SK-N-SH (cell line): ENCODE measurements at regions not wholly inside any gene's neighbourhood (a gene's known extent, or its start where the extent isn't known, plus 50 kb on each side); places are given as distances from the start of the nearest gene placed in this dataset.

Experiments used
- CTCF ChIA-PET: fragments of 300-600, 350-600 bp; formaldehyde crosslinking; extraction: SDS; loops from one replicate; lab custom pipeline; 2021; lab: Yijun Ruan, JAX
- POLR2A ChIA-PET: fragments of 350-600 bp; sonication (Branson Sonifier 250); formaldehyde crosslinking; extraction: SDS; loops from one replicate; lab custom pipeline; 2020; ENCODE audit warnings: antibody characterized with exemption, inconsistent platforms; lab: Yijun Ruan, JAX
- DNase-seq: peaks from one replicate; pipeline ENCODE4 v3.0.0; 2012
- H2AFZ ChIP-seq: fragments of 200-600 bp; sonication (generic); 2 replicates; pipeline ENCODE4 v1.8.1; 2016; ENCODE audit warnings: antibody characterized with exemption, mild to moderate bottlenecking, low read depth
- H3F3A ChIP-seq: fragments of 200-600 bp; sonication (generic); replicated peaks from 2 replicates; pipeline ENCODE3; 2016; ENCODE audit warnings: antibody characterized with exemption, mild to moderate bottlenecking; ENCODE audit not compliant: insufficient read depth
- H3K27ac ChIP-seq, 2 experiments: fragments of 200-500 bp in 1 of 2; fragments of 200-600 bp in 1 of 2; sonication (Bioruptor generic) in 1 of 2; sonication (generic), shearing (Covaris generic) in 1 of 2; 2 replicates each; pipeline versions ENCODE4 v1.5.1 to v1.6.1; 2014 to 2016; ENCODE audit warnings: low read depth in 2 of 2, inconsistent platforms in 1 of 2, low read length in 1 of 2, mild to moderate bottlenecking in 1 of 2, mixed read lengths in 1 of 2
- H3K27me3 ChIP-seq: fragments of 200-600 bp; sonication (generic), shearing (Covaris generic); 2 replicates; pipeline ENCODE4 v1.6.1; 2016; ENCODE audit warnings: mixed run types; ENCODE audit not compliant: insufficient read depth
- H3K36me3 ChIP-seq, 2 experiments: fragments of 200-500 bp in 1 of 2; fragments of 200-600 bp in 1 of 2; sonication (Bioruptor generic) in 1 of 2; sonication (generic) in 1 of 2; replicated peaks in 1 of 2; 2 replicates each; pipeline versions ENCODE3 to v1.5.1; 2014 to 2016; ENCODE audit warnings: low read length in 1 of 2, mild to moderate bottlenecking in 1 of 2; ENCODE audit not compliant: insufficient read depth in 2 of 2, control insufficient read depth in 1 of 2
- H3K4me1 ChIP-seq, 2 experiments: fragments of 200-500 bp in 1 of 2; fragments of 200-600 bp in 1 of 2; sonication (Bioruptor generic) in 1 of 2; sonication (generic), shearing (Covaris generic) in 1 of 2; 2 replicates each; pipeline versions ENCODE4 v1.5.1 to v1.6.1; 2014 to 2016; ENCODE audit warnings: low read depth in 1 of 2, low read length in 1 of 2, mixed run types in 1 of 2; ENCODE audit not compliant: insufficient read depth in 2 of 2, control insufficient read depth in 1 of 2
- H3K4me2 ChIP-seq: fragments of 200-600 bp; sonication (generic), shearing (Covaris generic); 2 replicates; pipeline ENCODE4 v1.6.1; 2017; ENCODE audit warnings: mixed run types
- H3K4me3 ChIP-seq, 2 experiments: fragments of 200-500 bp in 1 of 2; fragments of 200-600 bp in 1 of 2; sonication (Bioruptor generic) in 1 of 2; sonication (generic), shearing (Covaris generic) in 1 of 2; 2 replicates each; pipeline versions ENCODE4 v1.5.1 to v1.8.1; 2014 to 2016; ENCODE audit warnings: low read depth in 2 of 2, inconsistent platforms in 1 of 2, low read length in 1 of 2, mild to moderate bottlenecking in 1 of 2, mixed read lengths in 1 of 2, moderate library complexity in 1 of 2
- H3K79me2 ChIP-seq: fragments of 200-600 bp; sonication (generic); 2 replicates; pipeline ENCODE4 v1.8.1; 2017; ENCODE audit warnings: mild to moderate bottlenecking; ENCODE audit not compliant: insufficient read depth
- H3K9ac ChIP-seq: fragments of 200-600 bp; sonication (generic); 2 replicates; pipeline ENCODE4 v1.6.1; 2017; ENCODE audit warnings: mixed run types
- H3K9me2 ChIP-seq: fragments of 200-600 bp; sonication (generic); 2 replicates; pipeline ENCODE4 v1.6.1; 2017; ENCODE audit warnings: mixed run types
- H3K9me3 ChIP-seq: fragments of 200-600 bp; sonication (generic); 2 replicates; pipeline ENCODE4 v1.6.1; 2017; ENCODE audit warnings: mixed run types, mild to moderate bottlenecking, moderate library complexity
- H4K20me1 ChIP-seq: fragments of 200-600 bp; sonication (generic); 2 replicates; pipeline ENCODE4 v1.6.1; 2017; ENCODE audit warnings: mild to moderate bottlenecking, mixed run types; ENCODE audit not compliant: insufficient read depth
- CHD2 ChIP-seq: fragments of 150-350 bp; IDR thresholded peaks from 2 replicates; pipeline ENCODE4 v1.6.1; 2018; ENCODE audit warnings: low read length; ENCODE audit not compliant: partially characterized antibody
- EZH2phosphoT487 ChIP-seq: fragments of 200-600 bp; sonication (generic); IDR thresholded peaks from 2 replicates; pipeline ENCODE4 v1.6.1; 2017; ENCODE audit warnings: low read depth, mixed run types, mild to moderate bottlenecking, antibody characterized with exemption, moderate library complexity, borderline replicate concordance
- FOSL2 ChIP-seq: IDR thresholded peaks from 2 replicates; pipeline ENCODE4 v1.4.0; 2012; ENCODE audit warnings: low read depth, mild to moderate bottlenecking, moderate library complexity, borderline replicate concordance
- IRF3 ChIP-seq: fragments of 150-350 bp; IDR thresholded peaks from 2 replicates; pipeline ENCODE4 v1.6.1; 2016; ENCODE audit warnings: mild to moderate bottlenecking, low read depth, low read length
- MEF2A ChIP-seq: IDR thresholded peaks from 2 replicates; pipeline ENCODE4 v1.4.0; 2012; ENCODE audit warnings: low read depth, borderline replicate concordance
- RCOR1 ChIP-seq: fragments of 150-350 bp; IDR thresholded peaks from 2 replicates; pipeline ENCODE4 v1.6.1; 2017; ENCODE audit warnings: antibody characterized with exemption, low read length
- SMC3 ChIP-seq: IDR thresholded peaks from 2 replicates; pipeline ENCODE4 v1.6.1; 2012; ENCODE audit warnings: low read depth, low read length, improper control_type of control experiment
- TCF12 ChIP-seq: IDR thresholded peaks from 2 replicates; pipeline ENCODE4 v1.4.0; 2012
- TEAD4 ChIP-seq: IDR thresholded peaks from 2 replicates; pipeline ENCODE4 v1.4.0; 2012; ENCODE audit warnings: mild to moderate bottlenecking, borderline replicate concordance; ENCODE audit not compliant: insufficient read depth
- USF2 ChIP-seq: fragments of 150-350 bp; IDR thresholded peaks from 2 replicates; pipeline ENCODE4 v1.6.1; 2017; ENCODE audit warnings: antibody characterized with exemption, low read length, low read depth, borderline replicate concordance
- YY1 ChIP-seq: IDR thresholded peaks from 2 replicates; pipeline ENCODE4 v1.4.0; 2012; ENCODE audit warnings: low read depth, mild to moderate bottlenecking
- WGBS: methylation state at CpG from one replicate; pipeline ENCODE4 v1.1.6; 2017; ENCODE audit warnings: low lambda C conversion rate; 5-methylcytosine and 5-hydroxymethylcytosine counted together

GRCh38 chr1:47519971-47520370 is 82.1 kb downstream of the FOXD2 start:
- CTCF ChIA-PET: interaction anchor here (0.8 to 6.0 kb wide), 7 partner anchors 10 to 190 kb away, joined by 3 to 29 read pairs (median 5); no protein-coding TSS in a partner anchor
- POLR2A ChIA-PET: no interaction called here
- no peaks in the 10 kb centered on the region for H3F3A ChIP-seq
- H3K9me2 ChIP-seq: no peaks in the 10 kb centered on the region
- H3K4me2 ChIP-seq: no peak overlapping the region
- TF ChIP-seq FOSL2 (no peak), USF2 (no peak), TCF12 (no peak), IRF3 (no peak), RCOR1 (no peak), SMC3 (no peak), EZH2phosphoT487 (no peak)
- H3K4me1 ChIP-seq: peaks cover 0 to 3% of the 10 kb centered on the region in 2 experiments; a peak in 1 of 4 replicates
- no peak for DNase-seq
- no peaks in the 10 kb centered on the region for H3K79me2 ChIP-seq
- 51% methylated on average over 3 of the region's 3 CpGs for WGBS
- H4K20me1 ChIP-seq: no peaks in the 10 kb centered on the region
- H3K4me3 ChIP-seq: no peak overlapping the region
- H3K9ac ChIP-seq: no peak overlapping the region
- H3K36me3 ChIP-seq: no peaks in the 10 kb centered on the region
- no peak overlapping the region for H3K27ac ChIP-seq
- H3K9me3 ChIP-seq: no peaks in the 10 kb centered on the region
- no peak overlapping the region for H2AFZ ChIP-seq
- H3K27me3 ChIP-seq: no peaks in the 10 kb centered on the region

GRCh38 chr1:47521034-47521881 is 83.4 kb downstream of the FOXD2 start:
- CTCF ChIA-PET: interaction anchor here (0.8 to 6.0 kb wide), 6 partner anchors 9 to 205 kb away, joined by 3 to 29 read pairs (median 4); no protein-coding TSS in a partner anchor
- H3K4me2 ChIP-seq: no peak overlapping the region
- H2AFZ ChIP-seq: no peak overlapping the region
- no peaks in the 10 kb centered on the region for H3K4me1 ChIP-seq
- TF ChIP-seq MEF2A (no peak), TCF12 (no peak), RCOR1 (no peak), CHD2 (no peak), TEAD4 (no peak), YY1 (no peak)
- H3K9ac ChIP-seq: no peak overlapping the region
- H3K27me3 ChIP-seq: no peaks in the 10 kb centered on the region
- H3K4me3 ChIP-seq: no peak overlapping the region
- no peak overlapping the region for H3K27ac ChIP-seq
- no peaks in the 10 kb centered on the region for H3K79me2 ChIP-seq
- H3F3A ChIP-seq: no peaks in the 10 kb centered on the region
- H4K20me1 ChIP-seq: no peaks in the 10 kb centered on the region
- no peaks in the 10 kb centered on the region for H3K9me3 ChIP-seq
- POLR2A ChIA-PET: no interaction called here
- no peaks in the 10 kb centered on the region for H3K9me2 ChIP-seq
- WGBS: 44% methylated on average over 11 of the region's 11 CpGs
- no peaks in the 10 kb centered on the region for H3K36me3 ChIP-seq
- DNase-seq: no peak
